Karpas-422 (cell line): ENCODE measurements at regions not wholly inside any gene's neighbourhood (a gene's known extent, or its start where the extent isn't known, plus 50 kb on each side); places are given as distances from the start of the nearest gene placed in this dataset.

Experiments
- DNase-seq: peaks from one replicate; pipeline ENCODE4 v3.0.0-alpha.2; 2015
- H2AFZ ChIP-seq: fragments of 200-600 bp; sonication (generic); 2 replicates; pipeline ENCODE4 v1.6.1; 2014; ENCODE audit warnings: antibody characterized with exemption, low read length, mixed read lengths
- H3K27ac ChIP-seq: fragments of 200-600 bp; sonication (generic); 2 replicates; pipeline ENCODE4 v1.5.1; 2014; ENCODE audit warnings: mild to moderate bottlenecking, low read length, moderate library complexity
- H3K27me3 ChIP-seq: fragments of 200-600 bp; sonication (generic); 2 replicates; pipeline ENCODE4 v1.6.1; 2014; ENCODE audit warnings: low read length, mixed read lengths
- H3K36me3 ChIP-seq: fragments of 200-600 bp; sonication (generic); 2 replicates; pipeline ENCODE4 v1.6.1; 2014; ENCODE audit warnings: low read length, mixed read lengths; ENCODE audit not compliant: insufficient read depth
- H3K4me1 ChIP-seq: fragments of 200-600 bp; sonication (generic); 2 replicates; pipeline ENCODE4 v1.6.1; 2014; ENCODE audit warnings: mild to moderate bottlenecking, low read length, mixed read lengths
- H3K4me2 ChIP-seq: fragments of 200-600 bp; sonication (generic); 2 replicates; pipeline ENCODE4 v1.6.1; 2014; ENCODE audit warnings: low read length, low read depth, mild to moderate bottlenecking; ENCODE audit not compliant: poor library complexity, severe bottlenecking
- H3K4me3 ChIP-seq: fragments of 200-600 bp; sonication (generic); 2 replicates; pipeline ENCODE4 v1.5.1; 2014; ENCODE audit warnings: mild to moderate bottlenecking, antibody characterized with exemption, low read length, mixed read lengths
- H3K79me2 ChIP-seq: fragments of 200-600 bp; sonication (generic); 2 replicates; pipeline ENCODE4 v1.6.1; 2014; ENCODE audit warnings: mild to moderate bottlenecking, low read length, mixed read lengths
- H3K9ac ChIP-seq: fragments of 200-600 bp; sonication (generic); 2 replicates; pipeline ENCODE4 v1.6.0; 2014; ENCODE audit warnings: low read length
- H3K9me2 ChIP-seq: fragments of 200-600 bp; sonication (generic), shearing (Covaris generic); replicated peaks from 2 replicates; pipeline ENCODE4 v1.6.0; 2014; ENCODE audit warnings: mild to moderate bottlenecking, low read length, moderate library complexity; ENCODE audit not compliant: insufficient read depth
- H3K9me3 ChIP-seq: fragments of 300-700, 200-600 bp; sonication (generic); 2 replicates; pipeline ENCODE4 v1.6.1; 2014; ENCODE audit warnings: low read length, mixed read lengths
- H4K20me1 ChIP-seq: fragments of 200-600 bp; sonication (generic); 2 replicates; pipeline ENCODE4 v1.6.1; 2014; ENCODE audit warnings: mild to moderate bottlenecking, antibody characterized with exemption, low read length, low read depth; ENCODE audit not compliant: insufficient read depth

DNA sequence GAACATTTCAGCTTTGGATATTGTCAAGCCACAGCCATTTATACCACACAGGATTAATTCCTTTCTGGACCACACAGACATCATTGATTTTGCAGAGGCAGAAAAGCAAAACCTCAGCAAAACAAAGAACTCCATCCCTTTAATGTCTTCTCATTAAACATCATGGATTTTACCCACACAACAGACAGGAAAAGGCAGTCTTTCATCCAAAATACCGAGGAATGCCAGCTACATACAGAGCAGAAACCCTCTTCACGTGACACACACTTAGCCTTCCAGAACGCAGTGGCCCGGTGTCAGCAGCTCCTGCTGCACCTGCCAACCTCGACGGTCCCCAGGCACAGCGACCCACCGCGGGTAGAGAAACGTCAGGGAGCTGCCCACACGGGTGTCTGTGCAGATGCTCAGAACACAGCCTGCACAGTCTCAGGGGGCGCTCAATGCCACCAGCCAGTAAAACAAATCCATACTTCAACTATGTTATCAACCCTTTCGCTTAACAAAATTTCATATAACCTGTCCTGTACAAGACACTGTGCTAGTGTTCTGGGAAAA, 304.5 kb downstream of the EIPR1 start:
- H3K4me3 ChIP-seq, result no peak overlapping the region
- no peak for DNase-seq
- no peaks in the 10 kb centered on the region for H3K27me3 ChIP-seq
- H3K9ac ChIP-seq, result no peak overlapping the region
- H3K9me3 ChIP-seq, result no peaks in the 10 kb centered on the region
- H3K4me1 ChIP-seq, result peaks cover 6% of the 10 kb centered on the region; the same call in 1 of the 2 replicates
- H3K36me3 ChIP-seq, result no peaks in the 10 kb centered on the region
- H2AFZ ChIP-seq, result no peak overlapping the region
- no peaks in the 10 kb centered on the region for H3K79me2 ChIP-seq
- no peaks in the 10 kb centered on the region for H3K9me2 ChIP-seq
- H3K27ac ChIP-seq, result no peak overlapping the region
- no peaks in the 10 kb centered on the region for H4K20me1 ChIP-seq
- H3K4me2 ChIP-seq, result no peak overlapping the region

DNA sequence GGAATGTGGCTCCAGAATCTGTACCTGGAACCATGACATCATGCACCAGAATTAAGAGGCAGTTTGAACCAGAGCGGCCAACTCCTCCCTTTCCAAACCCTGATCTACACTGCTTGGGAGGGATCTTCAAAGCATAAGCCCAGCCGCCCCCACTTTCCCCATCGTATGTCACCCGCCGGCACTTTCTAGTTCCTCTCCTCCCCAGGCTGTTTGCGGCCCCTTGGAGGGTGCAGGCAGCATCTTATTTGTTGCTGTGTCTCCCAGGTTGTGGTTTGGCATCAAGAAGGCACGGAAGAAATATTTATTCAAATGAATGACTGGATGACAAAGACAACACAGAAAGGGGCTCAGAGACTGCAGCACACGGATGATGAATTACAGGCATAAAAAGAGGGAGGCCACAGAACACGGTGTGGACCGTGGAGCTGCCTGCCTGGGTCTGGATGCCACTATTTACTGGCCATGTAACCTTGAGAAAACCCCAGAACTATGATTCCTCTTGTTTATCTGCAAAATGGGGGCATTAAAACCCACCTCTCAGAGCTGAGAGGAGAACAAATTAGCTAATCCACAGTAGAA, 305.8 kb downstream of the EIPR1 start:
- DNase-seq, result no peak
- Histone ChIP-seq H2AFZ (no peak overlapping the region), H3K4me1 (peaks cover 6% of the 10 kb centered on the region; the same call in 1 of the 2 replicates), H3K9me3 (no peaks in the 10 kb centered on the region), H3K79me2 (no peaks in the 10 kb centered on the region), H3K9me2 (no peaks in the 10 kb centered on the region), H3K36me3 (no peaks in the 10 kb centered on the region), H3K27me3 (no peaks in the 10 kb centered on the region), H3K4me2 (no peak overlapping the region), H3K27ac (no peak overlapping the region), H3K9ac (no peak overlapping the region), H3K4me3 (no peak overlapping the region), H4K20me1 (no peaks in the 10 kb centered on the region)

DNA sequence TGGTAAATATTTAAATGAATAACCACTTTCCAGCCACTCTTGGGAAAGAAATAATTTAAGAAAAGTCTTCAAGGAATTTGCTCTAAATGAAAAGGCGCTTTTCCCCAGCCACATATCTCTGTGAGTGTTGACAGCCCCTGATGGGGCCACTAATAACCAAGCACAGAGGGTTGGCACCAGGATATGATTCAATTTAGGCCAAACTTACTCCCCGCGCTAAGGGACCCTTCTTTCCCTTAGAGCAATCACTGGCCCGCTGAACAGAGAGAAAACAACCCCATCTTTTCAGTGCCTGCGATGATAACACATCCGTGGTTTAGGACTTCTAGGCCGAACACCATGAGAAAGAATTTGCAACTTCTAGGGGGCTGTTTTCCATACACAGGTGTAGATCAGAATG, 310.8 kb downstream of the EIPR1 start:
- H3K27ac ChIP-seq, result no peak overlapping the region
- no peak overlapping the region for H3K4me3 ChIP-seq
- no peak overlapping the region for H3K9ac ChIP-seq
- H2AFZ ChIP-seq, result no peak overlapping the region
- no peaks in the 10 kb centered on the region for H3K4me1 ChIP-seq
- no peak overlapping the region for H3K4me2 ChIP-seq
- no peak for DNase-seq
- no peaks in the 10 kb centered on the region for H3K9me3 ChIP-seq
- no peaks in the 10 kb centered on the region for H3K36me3 ChIP-seq
- H4K20me1 ChIP-seq, result no peaks in the 10 kb centered on the region
- H3K79me2 ChIP-seq, result no peaks in the 10 kb centered on the region
- H3K27me3 ChIP-seq, result no peaks in the 10 kb centered on the region
- no peaks in the 10 kb centered on the region for H3K9me2 ChIP-seq

DNA sequence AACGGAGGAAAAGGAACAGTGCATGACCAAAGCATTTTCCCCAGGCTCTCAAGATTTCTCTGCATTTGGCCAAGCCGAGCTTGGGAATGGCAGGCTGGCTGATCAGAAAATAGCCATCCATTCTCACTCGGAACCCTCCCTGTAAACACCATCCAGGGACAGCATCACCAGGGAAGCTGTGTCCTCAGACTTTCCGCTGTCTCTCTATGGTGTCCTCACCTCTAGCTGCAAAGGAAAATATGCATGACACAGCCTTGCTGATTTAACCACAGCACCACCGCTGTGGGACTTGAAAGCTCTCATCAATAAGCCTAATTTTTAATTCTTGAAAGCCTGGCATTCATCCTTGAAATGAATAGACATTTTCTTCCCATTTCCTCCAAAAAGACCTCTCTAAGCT, 311.7 kb downstream of the EIPR1 start:
- H3K27ac ChIP-seq, result no peak overlapping the region
- no peaks in the 10 kb centered on the region for H3K79me2 ChIP-seq
- H3K36me3 ChIP-seq, result no peaks in the 10 kb centered on the region
- H2AFZ ChIP-seq, result no peak overlapping the region
- H3K4me2 ChIP-seq, result no peak overlapping the region
- H3K9ac ChIP-seq, result no peak overlapping the region
- no peaks in the 10 kb centered on the region for H3K27me3 ChIP-seq
- no peaks in the 10 kb centered on the region for H3K4me1 ChIP-seq
- H3K9me3 ChIP-seq, result no peaks in the 10 kb centered on the region
- H3K4me3 ChIP-seq, result no peak overlapping the region
- DNase-seq, result no peak
- H4K20me1 ChIP-seq, result no peaks in the 10 kb centered on the region
- H3K9me2 ChIP-seq, result no peaks in the 10 kb centered on the region

- no peak overlapping the region for H3K9ac ChIP-seq
- no peak overlapping the region for H3K4me2 ChIP-seq
- H3K27me3 ChIP-seq, result no peaks in the 10 kb centered on the region
- no peaks in the 10 kb centered on the region for H3K36me3 ChIP-seq
- H3K4me3 ChIP-seq, result no peak overlapping the region
- DNase-seq, result no peak
- H4K20me1 ChIP-seq, result no peaks in the 10 kb centered on the region
- no peak overlapping the region for H2AFZ ChIP-seq
- no peaks in the 10 kb centered on the region for H3K9me3 ChIP-seq
- no peak overlapping the region for H3K27ac ChIP-seq
- no peaks in the 10 kb centered on the region for H3K4me1 ChIP-seq
- no peaks in the 10 kb centered on the region for H3K9me2 ChIP-seq
- H3K79me2 ChIP-seq, result no peaks in the 10 kb centered on the region
Observed at GRCh38 chr2:3062476-3063260, 314.9 kb downstream of the EIPR1 start.

DNA sequence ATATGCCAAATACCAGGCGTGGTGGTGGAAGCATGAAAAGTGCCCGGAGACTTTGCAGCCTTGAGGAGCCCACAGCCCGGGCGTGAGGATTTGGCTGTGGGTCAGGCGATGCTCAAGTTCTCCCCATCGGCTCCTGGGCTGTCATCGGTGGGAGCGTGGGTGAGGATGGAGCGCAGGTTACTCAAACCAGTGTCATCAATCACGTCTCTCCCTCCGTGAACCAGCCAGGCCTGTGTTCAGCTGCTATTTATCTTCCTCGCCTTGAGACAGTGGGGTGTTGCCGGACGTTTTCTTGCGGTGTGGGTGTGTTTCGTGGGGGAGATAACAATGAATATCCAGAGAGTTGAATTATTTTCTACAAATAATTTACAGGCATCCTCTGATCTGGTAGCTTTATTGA, 317.6 kb downstream of the EIPR1 start:
- Histone ChIP-seq H3K27ac (no peak overlapping the region), H3K9ac (no peak overlapping the region), H3K36me3 (no peaks in the 10 kb centered on the region), H3K9me2 (no peaks in the 10 kb centered on the region), H3K4me2 (no peak overlapping the region), H3K79me2 (no peaks in the 10 kb centered on the region), H3K27me3 (no peaks in the 10 kb centered on the region), H3K4me1 (no peaks in the 10 kb centered on the region), H3K4me3 (no peak overlapping the region), H2AFZ (no peak overlapping the region), H3K9me3 (no peaks in the 10 kb centered on the region), H4K20me1 (no peaks in the 10 kb centered on the region)
- DNase-seq, result no peak

- Histone ChIP-seq H4K20me1 (no peaks in the 10 kb centered on the region), H3K4me2 (no peak overlapping the region), H2AFZ (no peak overlapping the region), H3K9me2 (no peaks in the 10 kb centered on the region), H3K27me3 (no peaks in the 10 kb centered on the region), H3K9me3 (no peaks in the 10 kb centered on the region), H3K27ac (no peak overlapping the region), H3K36me3 (no peaks in the 10 kb centered on the region), H3K4me3 (no peak overlapping the region), H3K9ac (no peak overlapping the region), H3K4me1 (no peaks in the 10 kb centered on the region), H3K79me2 (no peaks in the 10 kb centered on the region)
- no peak for DNase-seq
Observed at GRCh38 chr2:3059141-3059925, 318.3 kb downstream of the EIPR1 start.

DNA sequence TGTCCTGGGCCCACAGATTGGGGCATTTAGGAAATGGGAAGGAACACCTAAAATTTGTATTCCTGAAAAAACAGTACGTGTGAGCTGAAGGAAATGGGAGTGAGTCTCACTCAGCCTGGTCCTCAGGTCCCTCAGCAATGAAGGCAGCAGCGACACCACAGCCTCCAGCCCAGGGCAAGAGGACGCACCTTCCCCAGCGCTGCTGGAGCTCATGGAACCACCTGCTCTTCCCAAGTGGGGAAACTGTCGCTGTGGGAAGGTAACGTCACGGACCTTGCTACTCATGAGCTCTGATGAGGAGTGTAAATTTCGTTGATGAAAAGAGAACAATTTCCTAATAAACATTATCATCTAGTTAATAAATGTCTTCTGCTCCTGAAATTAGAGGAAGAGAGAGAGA, 323.6 kb downstream of the EIPR1 start:
- no peaks in the 10 kb centered on the region for H3K4me1 ChIP-seq
- H3K27me3 ChIP-seq, result no peaks in the 10 kb centered on the region
- no peaks in the 10 kb centered on the region for H3K79me2 ChIP-seq
- H3K27ac ChIP-seq, result no peak overlapping the region
- H3K9me3 ChIP-seq, result no peaks in the 10 kb centered on the region
- H3K9me2 ChIP-seq, result no peaks in the 10 kb centered on the region
- H3K9ac ChIP-seq, result no peak overlapping the region
- H4K20me1 ChIP-seq, result no peaks in the 10 kb centered on the region
- no peak overlapping the region for H3K4me3 ChIP-seq
- no peak overlapping the region for H2AFZ ChIP-seq
- no peak overlapping the region for H3K4me2 ChIP-seq
- H3K36me3 ChIP-seq, result no peaks in the 10 kb centered on the region
- no peak for DNase-seq
